ENCODE measurements at regions not wholly inside any gene's neighbourhood (a gene's known extent, or its start where the extent isn't known, plus 50 kb on each side); places are given as distances from the start of the nearest gene placed in this dataset.

DNA sequence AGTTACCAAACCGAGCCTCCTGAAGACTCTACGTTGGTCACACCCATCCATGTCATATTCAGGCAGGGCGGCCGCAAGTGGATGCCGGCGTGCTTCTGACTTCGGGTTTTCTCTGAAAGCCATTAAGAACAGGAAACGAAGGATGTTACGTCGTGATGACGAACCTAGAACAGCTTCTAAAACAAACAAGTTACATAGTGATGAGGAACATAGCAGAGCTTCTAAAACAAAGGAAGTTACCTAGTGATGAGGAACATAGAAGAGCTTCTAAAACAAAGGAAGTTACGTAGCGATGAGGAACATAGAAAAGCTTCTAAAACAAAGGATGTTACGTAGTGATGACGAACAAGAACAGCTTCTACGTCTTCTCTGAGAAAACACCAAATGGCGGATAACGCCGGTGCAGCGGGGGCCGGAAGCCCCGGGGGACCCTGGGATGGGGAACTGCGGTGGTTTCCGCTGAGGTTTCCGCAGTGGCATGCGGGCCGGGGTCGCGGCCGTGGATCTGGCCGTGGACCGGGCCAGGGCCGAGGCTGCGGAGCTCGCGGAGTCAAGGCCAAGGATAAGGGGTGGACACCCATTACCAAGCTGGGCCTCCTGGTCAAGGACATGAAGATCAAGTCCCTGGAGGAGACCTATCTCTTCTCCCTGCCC is 141.1 kb downstream of the SOCS6 start:
- no peak for DNase-seq

- no peak for DNase-seq
Observed at GRCh38 chr18:70428439-70428838, 139.6 kb downstream of the SOCS6 start.

DNA sequence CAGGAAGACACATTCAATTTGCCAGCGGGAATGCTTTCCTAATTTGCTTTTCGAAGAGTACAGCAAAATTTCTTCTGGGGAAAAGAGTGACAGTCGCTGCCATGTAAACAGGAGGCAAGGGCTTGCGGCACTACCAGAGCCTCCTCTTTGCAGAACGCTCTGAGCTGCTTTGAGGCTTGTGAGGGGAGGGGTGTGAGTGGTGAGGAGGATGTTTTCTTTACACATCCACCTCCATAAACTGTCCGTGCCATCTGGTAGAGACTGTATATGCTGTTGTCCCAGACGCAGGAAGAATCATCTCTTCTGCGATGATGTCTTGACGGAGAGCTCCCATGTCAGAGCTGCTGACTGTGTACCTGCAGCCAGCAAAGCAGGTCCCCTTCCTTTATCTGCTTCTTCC is 138.0 kb downstream of the SOCS6 start:
- no peak for DNase-seq

GRCh38 chr18:70425236-70425635 is 136.4 kb downstream of the SOCS6 start:
- no peak for DNase-seq

DNA sequence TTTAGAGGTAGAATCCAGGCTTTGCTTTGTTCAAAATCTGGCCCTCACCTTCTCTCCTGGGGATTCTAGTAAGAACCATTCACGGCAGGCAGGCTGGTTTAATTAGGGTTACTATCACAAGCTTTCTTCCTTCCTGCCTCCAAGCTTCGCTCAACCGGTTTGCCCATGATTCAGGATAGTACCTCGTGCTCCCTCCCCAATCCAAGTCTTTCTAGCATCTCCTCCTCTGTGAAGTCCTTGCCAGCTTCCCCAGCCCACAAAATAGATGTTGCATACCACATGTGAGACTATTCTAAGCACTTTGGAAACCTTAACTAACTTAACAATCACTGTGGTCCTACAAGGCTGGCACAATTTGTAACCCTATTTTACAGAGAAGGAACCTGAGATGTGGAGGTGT is 135.1 kb downstream of the SOCS6 start:
- no peak for DNase-seq

- DNase-seq: no peak
Observed at GRCh38 chr18:70423120-70423519, 134.3 kb downstream of the SOCS6 start.

- DNase-seq: no peak
Observed at GRCh38 chr18:70422391-70422965, 133.6 kb downstream of the SOCS6 start.

GRCh38 chr18:70421471-70422390 is 132.9 kb downstream of the SOCS6 start:
- DNase-seq: peak; percentile 13

DNA sequence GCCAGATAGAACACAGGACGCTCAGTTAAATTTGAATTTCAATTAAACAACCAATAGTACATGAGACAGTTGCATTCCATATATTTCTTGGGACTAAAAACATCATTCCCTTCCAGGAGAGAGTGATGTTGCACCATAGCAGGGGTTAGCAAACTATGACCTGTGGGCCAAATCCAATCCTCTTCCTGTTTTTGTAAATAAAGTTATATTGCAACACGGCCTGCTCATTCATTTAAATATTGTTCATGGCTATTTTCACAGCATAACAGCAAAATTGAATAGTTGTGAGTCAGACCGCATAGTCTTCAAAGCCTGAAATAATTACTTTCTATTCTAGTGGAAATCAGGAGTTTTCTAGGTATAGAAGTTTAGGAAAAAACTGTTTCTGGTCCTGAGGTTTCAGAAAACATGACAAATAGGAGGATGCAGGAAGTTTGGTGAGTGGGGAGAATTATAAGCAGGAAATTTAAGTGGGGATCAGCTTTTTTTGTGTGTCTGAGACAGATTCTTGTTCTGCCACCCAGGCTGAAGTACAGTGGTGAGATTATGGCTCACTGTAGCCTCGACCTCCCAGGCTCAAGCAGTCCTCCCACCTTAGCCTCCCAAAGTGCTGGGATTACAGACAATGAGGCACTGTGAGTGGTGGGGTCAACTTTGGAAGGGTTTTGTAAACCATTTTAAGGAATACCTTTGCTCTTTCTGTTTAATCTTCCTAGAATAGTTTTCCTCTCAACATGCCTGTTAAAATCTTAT is 131.5 kb downstream of the SOCS6 start:
- DNase-seq: no peak

GRCh38 chr18:70419526-70419925 is 130.7 kb downstream of the SOCS6 start:
- DNase-seq: no peak

- no peak for DNase-seq
Observed at GRCh38 chr18:70418546-70419311, 129.9 kb downstream of the SOCS6 start.

GRCh38 chr18:70417847-70418246 is 129.0 kb downstream of the SOCS6 start:
- no peak for DNase-seq

GRCh38 chr18:70416496-70416895 is 127.7 kb downstream of the SOCS6 start:
- DNase-seq: no peak

GRCh38 chr18:70415823-70416488 is 127.1 kb downstream of the SOCS6 start:
- DNase-seq: no peak

DNA sequence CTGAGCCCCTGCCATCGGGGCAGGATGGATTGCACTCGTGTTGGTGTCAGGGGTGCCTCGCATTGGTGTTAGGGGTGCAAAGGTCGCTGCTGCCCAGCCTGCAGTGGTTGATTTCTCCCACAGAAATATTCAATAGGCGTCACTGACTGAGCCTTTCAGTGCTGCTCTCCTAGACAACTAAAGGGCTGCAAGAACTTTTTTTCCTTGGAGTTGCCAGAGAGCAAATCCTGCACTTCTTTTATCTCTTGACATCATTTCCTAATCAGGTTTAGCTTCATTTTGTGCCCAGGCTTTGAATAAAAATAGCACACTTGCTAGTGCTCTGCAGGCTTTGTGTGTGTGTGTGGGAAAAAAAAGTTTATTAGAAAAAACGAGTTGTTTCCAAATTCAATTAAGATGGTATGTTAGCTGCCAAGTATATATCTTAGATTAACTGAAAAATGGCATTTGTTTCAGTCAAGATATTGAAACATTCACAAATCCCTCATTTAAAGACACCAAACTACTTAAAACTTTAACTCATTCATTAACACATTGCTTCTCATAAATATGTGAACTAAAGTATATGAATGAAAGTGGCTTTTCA is 125.6 kb downstream of the SOCS6 start:
- no peak for DNase-seq

DNA sequence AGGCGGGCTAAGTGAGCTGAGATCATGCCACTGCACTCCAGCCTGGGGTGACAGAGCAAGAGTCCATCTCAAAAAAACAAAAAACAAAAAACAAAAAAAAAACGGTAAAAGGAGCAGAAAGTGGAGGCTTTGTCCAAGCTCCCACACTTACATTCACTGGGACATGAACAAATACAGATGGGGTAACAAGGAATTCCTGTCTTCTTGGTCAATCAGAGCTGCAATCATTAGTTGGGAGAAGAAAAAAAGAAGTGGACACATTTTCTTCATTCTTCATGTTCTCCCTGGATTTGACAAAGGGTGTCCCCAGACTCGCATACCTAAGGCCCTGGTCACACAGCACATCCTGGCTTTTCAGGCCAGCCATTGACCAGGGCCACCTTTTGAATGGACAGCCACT is 124.6 kb downstream of the SOCS6 start:
- no peak for DNase-seq

GRCh38 chr18:70411876-70412435 is 123.1 kb downstream of the SOCS6 start:
- no peak for DNase-seq

DNA sequence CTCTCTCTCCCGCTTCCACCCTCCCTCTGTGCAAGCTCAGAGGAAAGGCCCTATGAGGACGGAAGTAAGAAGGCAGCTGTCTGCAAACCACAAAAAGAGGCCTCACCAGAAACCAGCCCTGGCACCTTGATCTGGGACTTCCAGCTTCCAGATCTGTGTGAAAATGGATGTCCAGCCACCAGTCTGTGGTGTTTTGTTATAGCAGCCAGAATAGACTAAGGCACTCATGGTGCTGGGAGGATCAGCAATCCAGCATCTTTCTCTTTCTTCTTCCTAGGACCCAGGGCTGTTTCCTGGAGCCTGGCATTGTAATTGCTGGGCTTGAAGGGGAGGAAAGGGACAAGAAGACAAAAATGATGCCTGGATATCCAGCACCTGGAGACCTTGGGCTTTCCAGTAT is 122.5 kb downstream of the SOCS6 start:
- DNase-seq: no peak

- DNase-seq: no peak
Observed at GRCh38 chr18:70405052-70405451, 116.2 kb downstream of the SOCS6 start.

- DNase-seq: no peak
Observed at GRCh38 chr18:70400476-70400875, 111.6 kb downstream of the SOCS6 start.

GRCh38 chr18:70398076-70398475 is 109.2 kb downstream of the SOCS6 start:
- no peak for DNase-seq
